Lower leg skin (tissue), 3 donors: ENCODE measurements at regions not wholly inside any gene's neighbourhood (a gene's known extent, or its start where the extent isn't known, plus 50 kb on each side); places are given as distances from the start of the nearest gene placed in this dataset.

Source experiments
- POLR2A ChIP-seq, 2 donors: fragments of 450-650 bp; IDR thresholded peaks; one replicate each; pipeline ENCODE4 v1.6.1; 2016 to 2017; ENCODE audit warnings: antibody characterized with exemption in 2 of 2, mild to moderate bottlenecking in 1 of 2, moderate library complexity in 1 of 2
- TF ChIP-seq, protein P1 (sequence below), 3 donors: fragments of 450-650 bp; IDR thresholded peaks; one replicate each; pipeline ENCODE4 v1.5.1; 2016; ENCODE audit warnings: antibody characterized with exemption in 3 of 3, mild to moderate bottlenecking in 3 of 3, moderate library complexity in 2 of 3

DNA sequence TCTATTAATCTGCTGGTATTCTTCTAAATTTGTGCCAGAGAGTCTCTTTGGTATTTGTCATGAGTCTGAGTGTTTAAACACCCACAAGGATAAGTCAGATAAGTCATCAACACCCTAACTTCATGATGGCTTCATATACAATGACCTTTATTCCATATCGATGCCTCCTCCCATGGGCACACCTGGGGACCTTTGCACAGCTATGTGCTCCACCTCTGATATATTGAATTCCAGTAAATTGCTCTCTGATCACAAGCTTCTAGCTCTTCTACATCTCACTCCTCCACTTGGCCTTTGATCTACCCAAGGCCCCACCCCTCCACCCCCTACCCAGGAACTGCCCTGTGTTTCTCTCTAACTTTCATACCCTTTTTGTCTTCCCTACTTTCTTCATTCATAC lies 102.7 kb upstream of the MIER3 start:
- TF ChIP-seq, protein P1, sequence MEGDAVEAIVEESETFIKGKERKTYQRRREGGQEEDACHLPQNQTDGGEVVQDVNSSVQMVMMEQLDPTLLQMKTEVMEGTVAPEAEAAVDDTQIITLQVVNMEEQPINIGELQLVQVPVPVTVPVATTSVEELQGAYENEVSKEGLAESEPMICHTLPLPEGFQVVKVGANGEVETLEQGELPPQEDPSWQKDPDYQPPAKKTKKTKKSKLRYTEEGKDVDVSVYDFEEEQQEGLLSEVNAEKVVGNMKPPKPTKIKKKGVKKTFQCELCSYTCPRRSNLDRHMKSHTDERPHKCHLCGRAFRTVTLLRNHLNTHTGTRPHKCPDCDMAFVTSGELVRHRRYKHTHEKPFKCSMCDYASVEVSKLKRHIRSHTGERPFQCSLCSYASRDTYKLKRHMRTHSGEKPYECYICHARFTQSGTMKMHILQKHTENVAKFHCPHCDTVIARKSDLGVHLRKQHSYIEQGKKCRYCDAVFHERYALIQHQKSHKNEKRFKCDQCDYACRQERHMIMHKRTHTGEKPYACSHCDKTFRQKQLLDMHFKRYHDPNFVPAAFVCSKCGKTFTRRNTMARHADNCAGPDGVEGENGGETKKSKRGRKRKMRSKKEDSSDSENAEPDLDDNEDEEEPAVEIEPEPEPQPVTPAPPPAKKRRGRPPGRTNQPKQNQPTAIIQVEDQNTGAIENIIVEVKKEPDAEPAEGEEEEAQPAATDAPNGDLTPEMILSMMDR (IDR thresholded peaks at IDR 0.05), result no peak
- no peak for TF ChIP-seq POLR2A (IDR thresholded peaks at IDR 0.05)
